ENCODE measurements at regions not wholly inside any gene's neighbourhood (a gene's known extent, or its start where the extent isn't known, plus 50 kb on each side); places are given as distances from the start of the nearest gene placed in this dataset.
"Not testable (repeated sequence)": the region's sequence is repeated elsewhere in the genome, so short reads cannot be mapped to it uniquely, and the experiment has no call there.

DNA sequence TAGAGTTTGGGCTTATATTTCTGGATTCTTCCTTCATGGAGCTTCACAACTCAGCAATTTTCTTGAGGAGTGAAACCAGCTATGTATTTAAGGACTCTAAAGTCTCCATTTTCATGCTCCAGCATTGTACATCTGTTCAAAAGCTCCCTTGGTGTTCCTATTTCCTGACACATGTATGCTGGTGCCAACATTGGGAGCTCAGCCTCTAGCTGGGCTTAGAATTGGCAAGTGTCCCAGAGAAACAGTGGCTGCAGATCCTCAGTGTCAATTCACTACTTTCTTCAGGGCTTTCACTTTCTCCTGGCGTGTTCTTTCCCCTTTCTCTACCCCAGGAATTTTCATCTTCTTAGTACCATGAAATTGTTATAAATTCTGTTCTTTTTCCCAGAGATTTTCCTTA, 103.1 kb downstream of the ZNF467 start:
- TF ChIP-seq POLR2A (IDR thresholded peaks at IDR 0.05; ENCODE audit: low read length) (no peak), GATA1 (IDR thresholded peaks at IDR 0.05; ENCODE audit: low read depth, low read length) (no peak)
- DNase-seq: no peak

DNA sequence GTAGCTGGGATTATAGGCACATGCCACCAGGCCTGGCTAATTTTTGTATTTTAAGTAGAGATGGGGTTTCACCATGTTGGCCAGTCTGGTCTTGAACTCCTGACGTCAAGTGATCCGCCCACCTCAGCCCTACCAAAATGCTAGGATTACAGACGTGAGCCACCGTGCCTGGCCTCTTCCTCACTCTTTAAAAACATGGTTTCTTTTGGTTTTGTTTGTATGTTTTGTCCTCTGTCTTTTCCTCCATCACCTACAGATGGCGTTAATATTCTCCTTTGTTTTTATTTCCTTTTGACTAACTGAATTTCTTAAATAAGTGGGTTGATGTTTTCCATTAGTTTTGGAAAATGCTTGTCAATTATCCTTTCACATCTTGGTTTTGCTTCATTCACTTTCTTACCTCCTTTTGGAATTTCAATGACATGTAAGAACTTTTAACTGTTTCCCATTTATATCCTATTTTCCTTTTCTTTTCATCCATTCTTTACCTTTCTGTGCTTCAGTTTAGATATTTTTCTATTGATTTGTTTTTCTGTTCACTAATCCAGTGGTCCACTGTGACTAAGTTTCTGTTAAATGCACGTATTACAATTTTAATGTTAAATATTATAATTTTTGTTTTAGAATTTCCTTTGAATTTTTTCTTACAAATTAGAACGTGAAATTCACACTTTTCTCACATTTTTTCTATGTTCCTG, 104.1 kb downstream of the ZNF467 start:
- no peak for DNase-seq
- TF ChIP-seq POLR2A (IDR thresholded peaks at IDR 0.05; ENCODE audit: low read length) (no peak), GATA1 (IDR thresholded peaks at IDR 0.05; ENCODE audit: low read depth, low read length) (no peak)

DNA sequence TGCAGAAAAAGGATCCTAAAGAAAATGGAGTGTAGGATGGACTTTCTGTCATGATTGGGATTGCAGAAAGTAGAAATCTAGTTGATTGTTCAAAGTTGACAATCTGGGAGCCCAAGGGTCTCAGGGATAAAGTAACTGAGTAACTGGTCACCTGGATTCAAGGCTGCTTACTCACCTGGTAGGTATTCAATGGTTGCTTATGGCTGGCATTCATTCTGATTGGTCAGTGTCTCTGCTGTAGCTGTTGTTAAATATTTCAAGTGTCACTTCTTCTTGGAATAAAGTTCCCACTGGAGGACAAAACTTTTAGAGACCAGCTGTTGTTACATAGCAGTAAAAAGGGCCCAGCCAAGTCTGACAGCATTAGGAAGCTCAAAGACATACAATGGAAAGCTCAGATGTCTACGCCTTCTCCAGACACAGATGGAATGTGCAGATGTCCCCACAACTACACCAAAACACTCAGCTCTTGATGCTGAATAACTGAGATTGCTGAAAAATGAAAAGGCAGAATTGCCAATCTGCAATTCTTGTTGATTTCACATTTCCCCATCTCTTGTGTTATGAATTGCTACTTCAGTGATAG, 106.9 kb downstream of the ZNF467 start:
- TF ChIP-seq POLR2A (IDR thresholded peaks at IDR 0.05; ENCODE audit: low read length): no peak
- TF ChIP-seq GATA1 (IDR thresholded peaks at IDR 0.05; ENCODE audit: low read depth, low read length): no peak

DNA sequence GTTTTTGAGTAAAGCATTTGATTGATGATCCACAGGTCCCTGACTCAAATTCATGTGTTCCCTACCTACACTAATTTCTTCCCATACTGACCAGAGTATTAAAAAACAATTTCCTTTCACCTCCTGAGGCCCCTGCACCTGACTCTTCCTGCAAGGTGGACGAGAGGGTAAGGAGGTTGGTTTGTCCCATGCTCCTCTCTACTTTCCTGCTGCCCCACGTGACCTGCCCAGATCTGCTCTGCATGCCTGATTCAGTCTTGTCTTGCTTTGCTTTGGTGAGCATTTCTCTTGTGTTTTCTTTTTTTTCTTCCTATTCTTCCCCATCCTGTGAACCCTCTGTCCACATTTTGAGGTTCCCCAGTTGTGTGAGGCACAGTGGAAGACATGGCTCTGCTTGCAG, 107.8 kb downstream of the ZNF467 start:
- DNase-seq: not testable (repeated sequence)

More for the DNA sequence above, 106.9 kb downstream of the ZNF467 start:
- DNase-seq: no peak

GRCh38 chr7:149664666-149665065, 108.7 kb downstream of the ZNF467 start:
- no peak for TF ChIP-seq POLR2A (IDR thresholded peaks at IDR 0.05; ENCODE audit: low read length)
- no peak for TF ChIP-seq GATA1 (IDR thresholded peaks at IDR 0.05; ENCODE audit: low read depth, low read length)

GRCh38 chr7:149664176-149664575, 109.2 kb downstream of the ZNF467 start:
- no peak for TF ChIP-seq GATA1 (IDR thresholded peaks at IDR 0.05; ENCODE audit: low read depth, low read length)
- no peak for TF ChIP-seq POLR2A (IDR thresholded peaks at IDR 0.05; ENCODE audit: low read length)
- DNase-seq: no peak

More at GRCh38 chr7:149664666-149665065, 108.7 kb downstream of the ZNF467 start:
- DNase-seq: no peak

GRCh38 chr7:149662591-149663095, 110.7 kb downstream of the ZNF467 start:
- TF ChIP-seq POLR2A (IDR thresholded peaks at IDR 0.05; ENCODE audit: low read length) (no peak), GATA1 (IDR thresholded peaks at IDR 0.05; ENCODE audit: low read depth, low read length) (no peak)
- DNase-seq: peak; percentile 73 to 79

GRCh38 chr7:149655784-149656183, 117.6 kb downstream of the ZNF467 start:
- TF ChIP-seq POLR2A (IDR thresholded peaks at IDR 0.05; ENCODE audit: low read length) (no peak), GATA1 (IDR thresholded peaks at IDR 0.05; ENCODE audit: low read depth, low read length) (no peak)
- no peak for DNase-seq

GRCh38 chr7:149654588-149654987, 118.8 kb downstream of the ZNF467 start:
- no peak for TF ChIP-seq GATA1 (IDR thresholded peaks at IDR 0.05; ENCODE audit: low read depth, low read length)
- TF ChIP-seq POLR2A (IDR thresholded peaks at IDR 0.05; ENCODE audit: low read length): no peak
- no peak for DNase-seq

- peak in 1 of 2 experiments; percentile 23 for DNase-seq
These were observed 123.2 kb downstream of the ZNF467 start for GRCh38 chr7:149650190-149650589.

DNA sequence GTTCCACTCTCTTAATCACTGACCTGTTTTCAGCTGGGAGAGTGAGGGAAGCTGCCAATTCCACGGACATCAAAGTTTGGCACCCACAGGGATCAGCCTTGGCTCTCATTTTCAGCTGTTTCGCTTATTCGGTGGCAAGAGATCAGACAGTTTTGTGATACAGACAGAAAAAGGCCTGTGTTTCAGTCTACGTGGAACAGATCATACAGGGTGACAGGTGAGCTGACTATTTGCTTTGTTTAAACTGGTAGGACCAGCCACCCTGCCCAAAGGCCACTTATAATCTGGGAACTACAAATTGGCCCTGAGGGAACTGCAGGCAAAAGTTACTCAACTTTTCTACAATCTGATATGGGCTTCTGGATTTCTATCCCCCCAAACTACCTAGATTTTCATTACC, 128.6 kb downstream of the ZNF467 start:
- DNase-seq: no peak
- no peak for TF ChIP-seq POLR2A (IDR thresholded peaks at IDR 0.05; ENCODE audit: low read length)

- TF ChIP-seq POLR2A (IDR thresholded peaks at IDR 0.05; ENCODE audit: low read length): no peak
- no peak for TF ChIP-seq GATA1 (IDR thresholded peaks at IDR 0.05; ENCODE audit: low read depth, low read length)
- no peak for DNase-seq
These were observed 130.8 kb downstream of the ZNF467 start for GRCh38 chr7:149642589-149642988.

- TF ChIP-seq POLR2A (IDR thresholded peaks at IDR 0.05; ENCODE audit: low read length) (no peak), GATA1 (IDR thresholded peaks at IDR 0.05; ENCODE audit: low read depth, low read length) (no peak)
- DNase-seq: no peak
These were observed 134.6 kb downstream of the ZNF467 start for GRCh38 chr7:149638566-149639320.

GRCh38 chr7:149637911-149638565, 135.3 kb downstream of the ZNF467 start:
- TF ChIP-seq GATA1 (IDR thresholded peaks at IDR 0.05; ENCODE audit: low read depth, low read length) (no peak), POLR2A (IDR thresholded peaks at IDR 0.05; ENCODE audit: low read length) (no peak)
- DNase-seq: no peak
